Right cardiac atrium (tissue), 5 donors: ENCODE measurements at regions not wholly inside any gene's neighbourhood (a gene's known extent, or its start where the extent isn't known, plus 50 kb on each side); places are given as distances from the start of the nearest gene placed in this dataset.
"Not testable (repeated sequence)": the region's sequence is repeated elsewhere in the genome, so short reads cannot be mapped to it uniquely, and the experiment has no call there.

Source experiments
- ATAC-seq, 2 donors: fragments of 200-7000 bp; cut with Tn5 transposase; one replicate each; pipeline versions ENCODE4 v1.8.0 to v1.9.1; 2020; ENCODE audit warnings: moderate library complexity in 2 of 2, mild to moderate bottlenecking in 1 of 2
- DNase-seq, 3 donors: peaks; one replicate each; pipeline ENCODE4 v3.0.0-alpha.2; 2020
- H3K27ac ChIP-seq: one replicate; pipeline ENCODE4 v1.5.1; 2013; ENCODE audit warnings: mild to moderate bottlenecking, low read length, control low read depth, moderate library complexity
- H3K27me3 ChIP-seq: one replicate; pipeline ENCODE4 v1.6.1; 2013; ENCODE audit not compliant: control insufficient read depth, insufficient read depth
- H3K4me1 ChIP-seq: one replicate; pipeline ENCODE4 v1.6.1; 2013; ENCODE audit warnings: low read length; ENCODE audit not compliant: control insufficient read depth, insufficient read depth
- H3K4me3 ChIP-seq: one replicate; pipeline ENCODE4 v1.5.1; 2013; ENCODE audit warnings: low read length, control low read depth
- H3K9me3 ChIP-seq: one replicate; pipeline ENCODE4 v1.6.1; 2013; ENCODE audit warnings: low read length; ENCODE audit not compliant: control insufficient read depth
- WGBS: extraction: QIAGEN DNeasy Blood & Tissue Kit; methylation state at CpG from one replicate; pipeline ENCODE4 v1.1.7; 2013; 5-methylcytosine and 5-hydroxymethylcytosine counted together
- intact Hi-C, 4 donors: fragments of 100-400 bp; cut with DNase I; formaldehyde crosslinking; loops; one replicate each; pipeline versions ENCODE4 v1.11.0 to v1.14.0; 2022 to 2023
- donor health status: healthy with polysubstance abuse.
- donor health status: DM: no; HTN: yes; CAD: no.
- donor health status: DM: no; HTN: no; CAD: no.
- donor health status: DM: no; HTN: yes; CAD: no; lungs with severe emphysema.
- donor health status: DM: yes; HTN: yes; CAD: no.

GRCh38 chr10:57038531-57038930 lies 677.5 kb upstream of the ZWINT start:
- Histone ChIP-seq H3K27ac (no peak overlapping the region), H3K4me1 (no peaks in the 10 kb centered on the region), H3K27me3 (no peaks in the 10 kb centered on the region), H3K4me3 (no peak overlapping the region), H3K9me3 (no peaks in the 10 kb centered on the region)
- ATAC-seq, result no peak
- DNase-seq, result no peak
- 75% methylated on average over 2 of the region's 2 CpGs for WGBS
- intact Hi-C loops, result no loop called here

- 82% methylated on average over 2 of the region's 2 CpGs for WGBS
- Histone ChIP-seq H3K4me3 (no peak overlapping the region), H3K9me3 (no peaks in the 10 kb centered on the region), H3K27ac (no peak overlapping the region), H3K27me3 (no peaks in the 10 kb centered on the region), H3K4me1 (no peaks in the 10 kb centered on the region)
- intact Hi-C loops, result no loop called here
- ATAC-seq, result no peak
- no peak for DNase-seq
Measured at GRCh38 chr10:57035310-57035709, 674.3 kb upstream of the ZWINT start.

GRCh38 chr10:57032301-57032700 lies 671.2 kb upstream of the ZWINT start:
- intact Hi-C loops, H3K4me3 ChIP-seq, H3K27ac ChIP-seq, H3K27me3 ChIP-seq, DNase-seq, ATAC-seq, H3K9me3 ChIP-seq, H3K4me1 ChIP-seq: not testable (repeated sequence)
- WGBS, result 76% methylated on average over 5 of the region's 5 CpGs

- intact Hi-C loops, result no loop called here
- Histone ChIP-seq H3K27ac (no peak overlapping the region), H3K27me3 (no peaks in the 10 kb centered on the region), H3K4me1 (no peaks in the 10 kb centered on the region), H3K4me3 (no peak overlapping the region), H3K9me3 (no peaks in the 10 kb centered on the region)
- DNase-seq (no peak), ATAC-seq (no peak)
- WGBS, result 86% methylated on average over 4 of the region's 4 CpGs
Measured at GRCh38 chr10:57031346-57031745, 670.3 kb upstream of the ZWINT start.

GRCh38 chr10:57026307-57026706 lies 665.2 kb upstream of the ZWINT start:
- ATAC-seq (no peak), DNase-seq (no peak)
- intact Hi-C loops, result no loop called here
- no peaks in the 10 kb centered on the region for H3K9me3 ChIP-seq
- no peak overlapping the region for H3K27ac ChIP-seq
- WGBS, result 88% methylated on average over 1 of the region's 1 CpG
- no peak overlapping the region for H3K4me3 ChIP-seq
- no peaks in the 10 kb centered on the region for H3K4me1 ChIP-seq
- H3K27me3 ChIP-seq, result no peaks in the 10 kb centered on the region

- DNase-seq, result no peak
- Histone ChIP-seq H3K4me3 (no peak overlapping the region), H3K27ac (no peak overlapping the region), H3K27me3 (no peaks in the 10 kb centered on the region), H3K9me3 (no peaks in the 10 kb centered on the region), H3K4me1 (no peaks in the 10 kb centered on the region)
- no peak for ATAC-seq
- intact Hi-C loops, result no loop called here
- 73% methylated on average over 1 of the region's 1 CpG for WGBS
Measured at GRCh38 chr10:57023626-57024025, 662.6 kb upstream of the ZWINT start.

GRCh38 chr10:57018452-57018851 lies 657.4 kb upstream of the ZWINT start:
- Histone ChIP-seq H3K4me3 (no peak overlapping the region), H3K27me3 (no peaks in the 10 kb centered on the region), H3K4me1 (no peaks in the 10 kb centered on the region), H3K9me3 (no peaks in the 10 kb centered on the region), H3K27ac (no peak overlapping the region)
- intact Hi-C loops, result no loop called here
- DNase-seq, result no peak
- ATAC-seq, result no peak
- 36% methylated on average over 1 of the region's 1 CpG for WGBS

GRCh38 chr10:57017356-57018037 lies 656.4 kb upstream of the ZWINT start:
- DNase-seq, result no peak
- ATAC-seq, result no peak
- 71% methylated on average over 7 of the region's 7 CpGs for WGBS
- H3K27me3 ChIP-seq, result no peaks in the 10 kb centered on the region
- H3K27ac ChIP-seq, result no peak overlapping the region
- intact Hi-C loops, result no loop called here
- no peak overlapping the region for H3K4me3 ChIP-seq
- H3K9me3 ChIP-seq, result no peaks in the 10 kb centered on the region
- no peaks in the 10 kb centered on the region for H3K4me1 ChIP-seq

GRCh38 chr10:57015595-57016318 lies 654.7 kb upstream of the ZWINT start:
- ATAC-seq (peak in 1 of 2 donors; percentile 8), DNase-seq (peak in 1 of 3 donors; percentile 25)
- Histone ChIP-seq H3K4me1 (no peaks in the 10 kb centered on the region), H3K4me3 (no peak overlapping the region), H3K27me3 (no peaks in the 10 kb centered on the region), H3K27ac (no peak overlapping the region), H3K9me3 (no peaks in the 10 kb centered on the region)
- WGBS, result 68% methylated on average over 13 of the region's 13 CpGs
- intact Hi-C loops, result no loop called here

GRCh38 chr10:57015187-57015586 lies 654.1 kb upstream of the ZWINT start:
- Histone ChIP-seq H3K27ac (no peak overlapping the region), H3K4me1 (no peaks in the 10 kb centered on the region), H3K9me3 (no peaks in the 10 kb centered on the region), H3K4me3 (peak overlapping the region; percentile 0), H3K27me3 (no peaks in the 10 kb centered on the region)
- ATAC-seq, result peak in 1 of 2 donors; percentile 56
- DNase-seq, result peak in 1 of 3 donors; percentile 21
- intact Hi-C loops, result no loop called here
- WGBS, result 51% methylated on average over 8 of the region's 8 CpGs

- Histone ChIP-seq H3K27ac (no peak overlapping the region), H3K27me3 (no peaks in the 10 kb centered on the region), H3K4me1 (no peaks in the 10 kb centered on the region), H3K4me3 (peak overlapping the region; percentile 0), H3K9me3 (no peaks in the 10 kb centered on the region)
- DNase-seq (peak in 2 of 3 donors; percentile 34 to 48), ATAC-seq (peak; percentile 67 to 87)
- 35% methylated on average over 3 of the region's 3 CpGs for WGBS
- intact Hi-C loops, result no loop called here
Measured at GRCh38 chr10:57014758-57015157, 653.7 kb upstream of the ZWINT start.
